A549 (cell line): ENCODE measurements at regions not wholly inside any gene's neighbourhood (a gene's known extent, or its start where the extent isn't known, plus 50 kb on each side); places are given as distances from the start of the nearest gene placed in this dataset.

ENCODE experiments used
- ATAC-seq, 2 experiments: fragments of 200-7000 bp in 1 of 2; fragments of >200 bp in 1 of 2; cut with Nextera tagmentation in 1 of 2; cut with Tn5 transposase in 1 of 2; 3 replicates each; pipeline versions ENCODE4 v1.8.0 to v1.9.1; 2018 to 2020; ENCODE audit warnings: mild to moderate bottlenecking in 1 of 2, moderate library complexity in 1 of 2
- CTCF ChIA-PET: fragments of 300-600 bp; sonication (Branson Sonifier 250); formaldehyde crosslinking; extraction: SDS; loops from one replicate; lab custom pipeline; 2021; ENCODE audit warnings: antibody characterized with exemption, inconsistent platforms; lab: Yijun Ruan, JAX
- POLR2A ChIA-PET: fragments of 350-600 bp; formaldehyde crosslinking; extraction: SDS; loops from one replicate; lab custom pipeline; 2021; ENCODE audit warnings: antibody characterized with exemption, inconsistent platforms; lab: Yijun Ruan, JAX
- DNase-seq, 2 experiments: peaks; one replicate each; pipeline versions ENCODE4 v3.0.0 to v3.0.0-alpha.2; 2011 to 2016; ENCODE audit warnings: low read depth in 1 of 2, low spot score in 1 of 2
- FAIRE-seq: peaks from 2 replicates; lab custom pipeline; 2011; peaks lifted over from hg19 to GRCh38; lab: Jason Lieb, UNC
- H3K27ac ChIP-seq, 2 experiments: fragments of >200 bp; sonication (Bioruptor Twin); formaldehyde crosslinking; 3 replicates each; pipeline ENCODE4 v1.5.1; 2016 to 2017
- H3K4me1 ChIP-seq: fragments of >200 bp; sonication (Bioruptor Twin); formaldehyde crosslinking; 3 replicates; pipeline ENCODE4 v1.6.1; 2016
- H3K4me2 ChIP-seq: fragments of >200 bp; sonication (Bioruptor Twin); formaldehyde crosslinking; 3 replicates; pipeline ENCODE4 v1.6.1; 2016
- H3K4me3 ChIP-seq: fragments of >200 bp; sonication (Bioruptor Twin); formaldehyde crosslinking; 3 replicates; pipeline ENCODE4 v1.5.1; 2016
- H3K9me3 ChIP-seq: fragments of >200 bp; sonication (Bioruptor Twin); formaldehyde crosslinking; 3 replicates; pipeline ENCODE4 v1.6.1; 2016
- BHLHE40 ChIP-seq: IDR thresholded peaks from 2 replicates; pipeline ENCODE4 v1.6.1; 2012; ENCODE audit warnings: low read depth, low read length, inconsistent platforms
- CBX2 ChIP-seq: fragments of 200-600 bp; sonication (generic); IDR thresholded peaks from 2 replicates; pipeline ENCODE4 v1.6.1; 2016; ENCODE audit warnings: low read depth, mild to moderate bottlenecking, borderline replicate concordance
- CBX8 ChIP-seq: fragments of 200-600 bp; sonication (generic); IDR thresholded peaks from 2 replicates; pipeline ENCODE4 v1.6.1; 2016
- EHMT2 ChIP-seq: fragments of 200-600 bp; sonication (generic); IDR thresholded peaks from 2 replicates; pipeline ENCODE4 v1.6.1; 2016; ENCODE audit warnings: antibody characterized with exemption, low read depth, mild to moderate bottlenecking, moderate library complexity
- GATA3 ChIP-seq: IDR thresholded peaks from 2 replicates; pipeline ENCODE4 v1.6.1; 2012; ENCODE audit warnings: borderline replicate concordance
- HES2 ChIP-seq: fragments of >200 bp; sonication (Bioruptor Twin); formaldehyde crosslinking; IDR thresholded peaks from 2 replicates; pipeline ENCODE4 v1.6.1; 2016
- HOXA7 ChIP-seq: fragments of 250-450 bp; sonication (Bioruptor Pico); IDR thresholded peaks from 2 replicates; pipeline ENCODE4 v1.5.0; 2020; ENCODE audit warnings: mild to moderate bottlenecking, moderate library complexity
- KDM1A ChIP-seq: fragments of 200-600 bp; sonication (generic); IDR thresholded peaks from 2 replicates; pipeline ENCODE4 v1.6.1; 2016; ENCODE audit warnings: low read depth, mild to moderate bottlenecking
- MAFK ChIP-seq: fragments of 450-650 bp; IDR thresholded peaks from 2 replicates; pipeline ENCODE4 v1.6.1; 2014; ENCODE audit not compliant: partially characterized antibody
- NFE2L2 ChIP-seq: fragments of 150-350 bp; conservative IDR thresholded peaks from 2 replicates; pipeline ENCODE4 v1.6.1; 2014; ENCODE audit warnings: low read length
- PBX3 ChIP-seq: IDR thresholded peaks from 2 replicates; pipeline ENCODE4 v1.6.1; 2012
- PHF8 ChIP-seq: fragments of 200-600 bp; sonication (generic); IDR thresholded peaks from 2 replicates; pipeline ENCODE4 v1.6.1; 2016; ENCODE audit warnings: low read depth, mild to moderate bottlenecking, antibody characterized with exemption, moderate library complexity, borderline replicate concordance
- POLR2AphosphoS2 ChIP-seq: conservative IDR thresholded peaks from 2 replicates; pipeline ENCODE4 v1.6.1; 2012; ENCODE audit warnings: low read length, improper control_type of control experiment, inconsistent platforms
- RCOR1 ChIP-seq: fragments of 150-350 bp; IDR thresholded peaks from 2 replicates; pipeline ENCODE4 v1.6.1; 2014; ENCODE audit warnings: antibody characterized with exemption, low read length, low read depth
- RFX5 ChIP-seq: fragments of 450-650 bp; IDR thresholded peaks from 2 replicates; pipeline ENCODE4 v1.7.1; 2014; ENCODE audit warnings: antibody characterized with exemption, mild to moderate bottlenecking, moderate library complexity
- RNF2 ChIP-seq: fragments of 200-600 bp; sonication (generic); IDR thresholded peaks from 2 replicates; pipeline ENCODE4 v1.6.1; 2016; ENCODE audit warnings: low read depth, mild to moderate bottlenecking, antibody characterized with exemption, moderate library complexity, borderline replicate concordance
- SMC3 ChIP-seq: fragments of >200 bp; sonication (Bioruptor Twin); formaldehyde crosslinking; IDR thresholded peaks from 3 replicates; pipeline ENCODE4 v1.6.1; 2018; ENCODE audit warnings: inconsistent platforms
- SREBF2 ChIP-seq: fragments of 450-650 bp; IDR thresholded peaks from 2 replicates; pipeline ENCODE4 v1.6.1; 2014; ENCODE audit warnings: mild to moderate bottlenecking, moderate library complexity
- TFCP2L1 ChIP-seq: fragments of 250-450 bp; sonication (Bioruptor Pico); IDR thresholded peaks from 2 replicates; pipeline ENCODE4 v1.5.0; 2021; ENCODE audit warnings: mild to moderate bottlenecking
- TP53 ChIP-seq: fragments of 250-450 bp; sonication (Bioruptor Pico); IDR thresholded peaks from 2 replicates; pipeline ENCODE4 v1.5.0; 2021; ENCODE audit warnings: mild to moderate bottlenecking, moderate library complexity
- ZFP36 ChIP-seq: fragments of 450-650 bp; IDR thresholded peaks from 2 replicates; pipeline ENCODE4 v1.6.1; 2014; ENCODE audit warnings: borderline replicate concordance; ENCODE audit not compliant: partially characterized antibody
- WGBS: methylation state at CpG from one replicate; pipeline ENCODE4 v1.1.6; 2017; ENCODE audit errors: missing lambda C conversion rate; 5-methylcytosine and 5-hydroxymethylcytosine counted together
- TF ChIP-seq, protein P1 (sequence below): fragments of 250-450 bp; sonication (Bioruptor Pico); IDR thresholded peaks from 2 replicates; pipeline ENCODE4 v1.5.0; 2020; ENCODE audit warnings: low read depth, mild to moderate bottlenecking, moderate library complexity
- TF ChIP-seq, protein P2 (sequence below): fragments of 450-650 bp; IDR thresholded peaks from 2 replicates; pipeline ENCODE4 v1.6.1; 2014; ENCODE audit warnings: antibody characterized with exemption

- TF ChIP-seq PBX3 = no peak
Measured at GRCh38 chr14:101451166-101451565, 110.1 kb upstream of the DIO3 start (continued).

DNA sequence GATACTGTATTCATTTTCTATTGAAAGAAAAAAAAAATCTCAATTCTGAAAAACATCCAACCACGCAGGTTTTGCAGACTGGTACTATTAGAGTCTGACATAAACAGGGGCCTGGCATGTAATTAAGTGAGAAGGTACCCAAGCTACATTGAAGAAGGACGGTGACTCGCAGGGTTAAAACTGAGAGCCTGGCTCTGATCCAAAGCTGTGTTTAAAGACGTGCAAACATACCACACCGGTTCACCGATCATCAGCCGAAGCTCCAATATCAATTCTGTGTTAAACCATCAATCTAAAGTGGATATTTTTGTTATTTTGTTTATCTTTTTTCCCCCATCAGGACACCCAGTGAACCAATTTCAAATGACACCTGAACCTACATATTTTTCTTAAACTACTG lies 108.1 kb upstream of the DIO3 start:
- ATAC-seq (no peak), DNase-seq (no peak), FAIRE-seq (no peak)
- POLR2A ChIA-PET = interaction anchor here (0.5 to 0.8 kb wide), 2 partner anchors 9 kb away, joined by 4 to 7 read pairs; no protein-coding TSS in a partner anchor
- 77% methylated on average over 7 of the region's 7 CpGs for WGBS
- TF ChIP-seq RCOR1 (no peak), MAFK (no peak), RNF2 (no peak), HES2 (no peak), EHMT2 (no peak), CBX2 (no peak), BHLHE40 (no peak), POLR2AphosphoS2 (no peak), CBX8 (no peak)
- TF ChIP-seq, protein P1, sequence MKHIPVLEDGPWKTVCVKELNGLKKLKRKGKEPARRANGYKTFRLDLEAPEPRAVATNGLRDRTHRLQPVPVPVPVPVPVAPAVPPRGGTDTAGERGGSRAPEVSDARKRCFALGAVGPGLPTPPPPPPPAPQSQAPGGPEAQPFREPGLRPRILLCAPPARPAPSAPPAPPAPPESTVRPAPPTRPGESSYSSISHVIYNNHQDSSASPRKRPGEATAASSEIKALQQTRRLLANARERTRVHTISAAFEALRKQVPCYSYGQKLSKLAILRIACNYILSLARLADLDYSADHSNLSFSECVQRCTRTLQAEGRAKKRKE (CRISPR knock-in tag) = no peak
- TF ChIP-seq, protein P2, sequence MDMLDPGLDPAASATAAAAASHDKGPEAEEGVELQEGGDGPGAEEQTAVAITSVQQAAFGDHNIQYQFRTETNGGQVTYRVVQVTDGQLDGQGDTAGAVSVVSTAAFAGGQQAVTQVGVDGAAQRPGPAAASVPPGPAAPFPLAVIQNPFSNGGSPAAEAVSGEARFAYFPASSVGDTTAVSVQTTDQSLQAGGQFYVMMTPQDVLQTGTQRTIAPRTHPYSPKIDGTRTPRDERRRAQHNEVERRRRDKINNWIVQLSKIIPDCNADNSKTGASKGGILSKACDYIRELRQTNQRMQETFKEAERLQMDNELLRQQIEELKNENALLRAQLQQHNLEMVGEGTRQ = no peak
- Histone ChIP-seq H3K4me2 (no peak overlapping the region), H3K4me1 (no peaks in the 10 kb centered on the region), H3K27ac (no peak overlapping the region), H3K4me3 (no peak overlapping the region), H3K9me3 (no peaks in the 10 kb centered on the region)
- CTCF ChIA-PET = interaction anchor here (0.7 to 1.7 kb wide), 3 partner anchors 14 to 65 kb away, joined by 3 to 5 read pairs (median 3); no protein-coding TSS in a partner anchor

DNA sequence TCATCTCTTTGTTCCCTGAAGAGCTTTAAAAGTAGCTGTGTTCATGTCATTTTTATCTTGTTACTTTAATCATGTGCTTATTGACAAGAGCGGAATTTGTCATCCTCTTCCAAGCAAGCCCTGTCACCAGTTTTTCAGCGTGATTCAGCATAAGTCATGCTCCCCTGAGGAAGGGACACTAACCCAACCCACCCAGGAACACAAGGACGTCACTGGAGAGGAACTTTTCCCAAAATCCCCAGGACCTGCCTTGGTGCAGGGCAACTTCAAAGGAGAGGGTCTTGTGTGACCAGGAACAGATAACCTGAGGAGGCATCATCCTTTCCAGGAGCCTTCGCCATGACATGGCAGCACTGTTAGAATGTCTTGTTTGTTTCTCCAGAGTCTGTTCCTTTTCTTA lies 107.1 kb upstream of the DIO3 start:
- ChIA-PET POLR2A (no interaction called here), CTCF (no interaction called here)
- no peaks in the 10 kb centered on the region for H3K4me1 ChIP-seq
- 80% methylated on average over 4 of the region's 4 CpGs for WGBS
- no peak for ATAC-seq
- no peak for FAIRE-seq
- H3K27ac ChIP-seq = peak overlapping the region in 1 of 2 experiments; percentile 31; a peak in 1 of 6 replicates
- no peak overlapping the region for H3K4me2 ChIP-seq
- no peak overlapping the region for H3K4me3 ChIP-seq
- no peak for DNase-seq
- TF ChIP-seq SMC3 = no peak
- TF ChIP-seq HOXA7 = no peak
- no peak for TF ChIP-seq SREBF2
- no peak for TF ChIP-seq NFE2L2
- TF ChIP-seq TFCP2L1 = no peak
- no peak for TF ChIP-seq GATA3
- no peak for TF ChIP-seq CBX8
- no peak for TF ChIP-seq TP53
- no peak for TF ChIP-seq PHF8
- no peak for TF ChIP-seq RFX5
- no peak for TF ChIP-seq KDM1A
- no peak for TF ChIP-seq BHLHE40
- no peak for TF ChIP-seq ZFP36
- no peaks in the 10 kb centered on the region for H3K9me3 ChIP-seq
